Endothelial cell (in vitro differentiated cells): ENCODE measurements at regions not wholly inside any gene's neighbourhood (a gene's known extent, or its start where the extent isn't known, plus 50 kb on each side); places are given as distances from the start of the nearest gene placed in this dataset.

Experiments
- DNase-seq: peaks from one replicate; pipeline ENCODE4 v3.0.0; 2021; ENCODE audit warnings: low spot score
- H3K27ac Mint-ChIP-seq: one replicate; pipeline ENCODE4 v1.8.0; 2021; ENCODE audit warnings: mixed read lengths, inconsistent platforms; ENCODE audit not compliant: unreplicated experiment
- H3K27me3 Mint-ChIP-seq: one replicate; pipeline ENCODE4 v1.8.0; 2021; ENCODE audit warnings: mild to moderate bottlenecking, moderate library complexity, mixed read lengths, inconsistent platforms; ENCODE audit not compliant: unreplicated experiment
- H3K36me3 Mint-ChIP-seq: one replicate; pipeline ENCODE4 v1.8.0; 2021; ENCODE audit warnings: mild to moderate bottlenecking, low read depth, mixed read lengths, inconsistent platforms; ENCODE audit not compliant: unreplicated experiment
- H3K4me1 Mint-ChIP-seq: one replicate; pipeline ENCODE4 v1.8.0; 2021; ENCODE audit warnings: mild to moderate bottlenecking, mixed read lengths, inconsistent platforms; ENCODE audit not compliant: unreplicated experiment
- H3K4me3 Mint-ChIP-seq: one replicate; pipeline ENCODE4 v1.8.0; 2021; ENCODE audit warnings: mild to moderate bottlenecking, mixed read lengths, inconsistent platforms; ENCODE audit not compliant: unreplicated experiment
- H3K9me3 Mint-ChIP-seq: one replicate; pipeline ENCODE4 v1.8.0; 2021; ENCODE audit warnings: mixed read lengths, inconsistent platforms; ENCODE audit not compliant: unreplicated experiment
- TF ChIP-seq, protein P1 (sequence below): fragments of 200-600 bp; sonication (generic); IDR thresholded peaks from one replicate; pipeline ENCODE4 v1.5.0; 2021; ENCODE audit warnings: antibody characterized with exemption; ENCODE audit not compliant: unreplicated experiment

DNA sequence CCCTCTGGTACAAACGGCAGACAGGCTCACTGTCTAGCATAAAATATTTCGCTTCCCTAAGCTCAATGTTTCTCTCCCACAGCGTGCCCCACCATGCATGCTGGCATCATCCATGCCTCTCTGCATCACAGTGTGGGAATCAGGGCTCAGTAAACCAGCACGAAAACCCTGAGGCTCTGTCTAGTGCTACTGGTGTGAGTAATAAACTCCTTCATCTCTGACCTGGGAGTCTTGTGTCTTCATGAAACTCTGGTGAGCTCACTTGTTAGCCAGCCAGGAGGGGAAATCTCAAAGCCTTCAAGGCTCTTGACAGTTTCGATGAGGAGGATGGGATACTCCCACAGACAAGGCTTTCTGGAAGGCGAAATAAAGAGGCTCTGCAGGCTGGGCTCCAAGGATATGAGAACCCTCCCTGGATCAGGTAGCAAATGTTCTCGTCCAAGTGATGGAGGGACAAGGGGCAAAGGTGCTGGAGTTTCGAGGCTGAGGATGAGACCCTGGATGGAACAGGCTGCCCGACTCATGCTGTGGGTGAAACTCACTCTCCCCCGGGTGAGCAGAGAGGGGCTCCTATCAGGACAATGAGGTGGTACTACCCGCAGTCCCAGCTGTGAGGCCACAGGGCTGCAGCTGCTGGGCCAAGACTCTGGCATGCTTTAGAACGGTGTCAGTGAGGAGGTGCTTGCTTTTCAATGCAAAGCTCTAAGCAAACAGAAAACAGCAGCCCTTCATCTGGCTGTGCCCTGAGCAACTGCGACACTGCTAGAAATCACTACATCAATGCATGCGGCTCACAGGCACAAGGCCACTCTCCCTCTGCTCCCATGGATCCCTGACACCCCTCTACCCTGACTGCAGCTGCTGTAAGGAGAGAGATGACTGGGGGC is 69.3 kb downstream of the SHANK2 start:
- Mint-ChIP-seq H3K4me3 (no peak overlapping the region), H3K4me1 (peaks cover 18% of the 10 kb centered on the region), H3K27ac (no peak overlapping the region), H3K27me3 (peaks cover 10% of the 10 kb centered on the region), H3K9me3 (no peaks in the 10 kb centered on the region), H3K36me3 (no peaks in the 10 kb centered on the region)
- DNase-seq = no peak
- TF ChIP-seq, protein P1, sequence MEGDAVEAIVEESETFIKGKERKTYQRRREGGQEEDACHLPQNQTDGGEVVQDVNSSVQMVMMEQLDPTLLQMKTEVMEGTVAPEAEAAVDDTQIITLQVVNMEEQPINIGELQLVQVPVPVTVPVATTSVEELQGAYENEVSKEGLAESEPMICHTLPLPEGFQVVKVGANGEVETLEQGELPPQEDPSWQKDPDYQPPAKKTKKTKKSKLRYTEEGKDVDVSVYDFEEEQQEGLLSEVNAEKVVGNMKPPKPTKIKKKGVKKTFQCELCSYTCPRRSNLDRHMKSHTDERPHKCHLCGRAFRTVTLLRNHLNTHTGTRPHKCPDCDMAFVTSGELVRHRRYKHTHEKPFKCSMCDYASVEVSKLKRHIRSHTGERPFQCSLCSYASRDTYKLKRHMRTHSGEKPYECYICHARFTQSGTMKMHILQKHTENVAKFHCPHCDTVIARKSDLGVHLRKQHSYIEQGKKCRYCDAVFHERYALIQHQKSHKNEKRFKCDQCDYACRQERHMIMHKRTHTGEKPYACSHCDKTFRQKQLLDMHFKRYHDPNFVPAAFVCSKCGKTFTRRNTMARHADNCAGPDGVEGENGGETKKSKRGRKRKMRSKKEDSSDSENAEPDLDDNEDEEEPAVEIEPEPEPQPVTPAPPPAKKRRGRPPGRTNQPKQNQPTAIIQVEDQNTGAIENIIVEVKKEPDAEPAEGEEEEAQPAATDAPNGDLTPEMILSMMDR = no peak

DNA sequence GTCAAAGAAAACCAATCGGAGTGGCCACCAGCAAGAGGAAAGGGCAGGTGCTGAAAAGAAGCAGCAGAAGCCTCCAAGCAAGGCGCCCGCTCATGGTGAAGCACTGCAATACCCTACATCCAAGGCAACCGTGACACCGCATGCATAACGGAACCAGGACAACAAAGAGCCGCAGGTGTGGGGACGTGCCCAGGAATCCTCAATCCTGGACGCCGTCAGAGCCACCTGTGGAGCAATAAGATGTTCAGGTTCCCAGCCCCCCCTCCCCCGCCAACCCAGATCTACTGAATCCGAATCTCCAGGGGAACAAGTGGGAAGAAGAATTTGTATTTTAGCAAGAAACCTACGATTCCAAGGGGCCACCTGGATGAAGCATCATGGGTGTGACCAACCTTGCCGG is 70.8 kb downstream of the SHANK2 start:
- Mint-ChIP-seq H3K4me1 (peaks cover 18% of the 10 kb centered on the region), H3K36me3 (no peaks in the 10 kb centered on the region), H3K9me3 (peaks cover 7% of the 10 kb centered on the region), H3K27me3 (peaks cover 9% of the 10 kb centered on the region), H3K4me3 (no peak overlapping the region), H3K27ac (no peak overlapping the region)
- DNase-seq = no peak
- TF ChIP-seq, protein P1 = no peak

- DNase-seq = no peak
Observed at GRCh38 chr11:71180694-71181470, 71.5 kb downstream of the SHANK2 start.

DNA sequence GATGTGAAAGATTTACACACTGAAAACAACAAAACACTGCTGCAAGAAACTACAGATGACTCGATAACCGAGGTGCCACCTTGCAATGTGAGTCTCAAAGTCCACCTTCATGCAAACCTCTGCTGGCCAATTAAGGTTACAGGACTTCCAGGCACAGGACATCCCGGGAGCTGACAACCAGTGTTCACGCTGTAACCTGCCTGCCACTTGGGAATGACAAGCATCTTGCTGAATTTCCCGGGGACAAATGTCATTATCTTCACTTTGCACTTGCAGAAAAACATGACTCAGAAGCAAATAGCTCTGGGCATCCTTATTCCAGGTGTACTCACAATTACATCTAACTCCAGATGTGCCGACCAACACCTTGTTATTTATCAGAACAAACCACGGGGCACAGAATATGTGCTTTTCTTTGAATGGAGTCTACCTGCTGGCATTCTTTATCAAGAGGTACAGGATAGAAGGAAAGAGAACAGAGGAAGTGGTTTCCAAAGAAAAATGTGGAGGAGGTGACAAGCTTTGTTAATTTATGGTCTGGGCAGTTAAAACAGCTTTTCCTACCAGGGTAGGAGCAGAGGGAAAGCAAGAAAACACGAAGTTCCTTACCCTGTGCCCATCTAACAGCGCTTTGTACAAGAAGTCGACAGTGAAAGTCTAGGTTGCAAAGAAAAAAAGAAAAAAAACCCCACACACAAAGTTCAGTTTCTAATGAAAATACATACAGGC is 72.3 kb downstream of the SHANK2 start:
- Mint-ChIP-seq H3K4me1 (peaks cover 20% of the 10 kb centered on the region), H3K27me3 (peaks cover 5% of the 10 kb centered on the region), H3K36me3 (no peaks in the 10 kb centered on the region), H3K9me3 (peaks cover 11% of the 10 kb centered on the region), H3K4me3 (no peak overlapping the region), H3K27ac (no peak overlapping the region)
- DNase-seq = no peak
- TF ChIP-seq, protein P1 = no peak

More at GRCh38 chr11:71180694-71181470, 71.5 kb downstream of the SHANK2 start:
- Mint-ChIP-seq H3K4me3 (no peak overlapping the region), H3K27ac (no peak overlapping the region), H3K4me1 (peaks cover 18% of the 10 kb centered on the region), H3K9me3 (peaks cover 11% of the 10 kb centered on the region), H3K27me3 (peaks cover 7% of the 10 kb centered on the region), H3K36me3 (no peaks in the 10 kb centered on the region)
- TF ChIP-seq, protein P1 = no peak
